ENCODE measurements at regions not wholly inside any gene's neighbourhood (a gene's known extent, or its start where the extent isn't known, plus 50 kb on each side); places are given as distances from the start of the nearest gene placed in this dataset.

- ChIA-PET CTCF (ENCODE audit: partially characterized antibody) (interaction anchor here (1.0 to 1.2 kb wide), 2 partner anchors 14 to 16 kb away, joined by 3 to 4 read pairs; no protein-coding TSS in a partner anchor), POLR2A (ENCODE audit: partially characterized antibody) (no interaction called here)
- no peaks in the 10 kb centered on the region for H3K79me1 ChIP-seq (ENCODE audit: low read depth, low read length)
- no peaks in the 10 kb centered on the region; a peak in 1 of 7 replicates for H3K4me1 ChIP-seq (replicated peaks in 1 of 4; ENCODE audit: control insufficient read depth in 3 of 4, insufficient read depth in 4 of 4, low read length in 3 of 4)
- no peak overlapping the region for H2BK15ac ChIP-seq (ENCODE audit: low read length)
- H3K9me3 ChIP-seq (ENCODE audit: insufficient read depth in 2 of 2, low read depth in 1 of 2, low read length in 1 of 2): no peaks in the 10 kb centered on the region
- no peak overlapping the region for H3K4me2 ChIP-seq (ENCODE audit: insufficient read depth in 1 of 2, low read depth in 2 of 2, low read length in 2 of 2)
- no peak overlapping the region for H3K4me3 ChIP-seq (ENCODE audit: extremely low read depth in 1 of 4, insufficient read depth in 2 of 4, low read depth in 3 of 4, low read length in 4 of 4)
- no peaks in the 10 kb centered on the region for H3K79me2 ChIP-seq (ENCODE audit: control insufficient read depth in 1 of 2, insufficient read depth in 2 of 2, low read length in 2 of 2)
- no peak overlapping the region for H3K23ac ChIP-seq (ENCODE audit: insufficient read length)
- no peaks in the 10 kb centered on the region for H3K23me2 ChIP-seq (ENCODE audit: low read depth, low read length)
- DNase-seq (ENCODE audit: low read depth in 1 of 2, low spot score in 2 of 2): no peak
- H2BK120ac ChIP-seq (replicated peaks; ENCODE audit: low read depth, low read length): no peak overlapping the region
- H3K9ac ChIP-seq (replicated peaks in 1 of 4; ENCODE audit: extremely low read depth in 1 of 4, low read depth in 3 of 4, low read length in 3 of 4): no peak overlapping the region
- H3K4ac ChIP-seq (replicated peaks; ENCODE audit: insufficient read length, low read depth, low read length): no peak overlapping the region
- H4K91ac ChIP-seq (replicated peaks; ENCODE audit: insufficient read length, low read length): no peak overlapping the region
- H3K18ac ChIP-seq (ENCODE audit: extremely low read depth, low read length): no peak overlapping the region
- no peak for FAIRE-seq
- H3K27ac ChIP-seq (ENCODE audit: low read depth, low read length): no peak overlapping the region
- H4K20me1 ChIP-seq (replicated peaks in 1 of 2; ENCODE audit: control insufficient read depth in 1 of 2, insufficient read depth in 2 of 2, low read length in 2 of 2): no peaks in the 10 kb centered on the region
- no peak overlapping the region for H4K8ac ChIP-seq (ENCODE audit: extremely low read depth, insufficient read depth, low read length)
- no peak overlapping the region for H2BK12ac ChIP-seq (ENCODE audit: low read depth, low read length)
- no peaks in the 10 kb centered on the region for H3K36me3 ChIP-seq (ENCODE audit: control insufficient read depth in 2 of 4, insufficient read depth in 4 of 4, low read length in 3 of 4)
- no peak overlapping the region for H4K5ac ChIP-seq (ENCODE audit: insufficient read length, low read depth, low read length)
- no peak overlapping the region for H2BK5ac ChIP-seq (ENCODE audit: low read depth, low read length)
- no peak overlapping the region for H3K56ac ChIP-seq (replicated peaks; ENCODE audit: insufficient read length, low read depth, low read length)
- no peak overlapping the region for H2BK20ac ChIP-seq (ENCODE audit: low read length)
- H2AFZ ChIP-seq (ENCODE audit: low read length): no peak overlapping the region
- H2AK5ac ChIP-seq (ENCODE audit: low read depth, low read length): no peak overlapping the region
- H3K27me3 ChIP-seq (replicated peaks in 1 of 4; ENCODE audit: control insufficient read depth in 3 of 4, extremely low read depth in 1 of 4, insufficient read depth in 3 of 4, low read length in 3 of 4): no peaks in the 10 kb centered on the region
- H3K14ac ChIP-seq (ENCODE audit: insufficient read length): no peak overlapping the region
- no peak for TF ChIP-seq HDAC6 (IDR thresholded peaks at IDR 0.05; ENCODE audit: low read depth, low read length)
- no peak for TF ChIP-seq EZH2 (IDR thresholded peaks at IDR 0.05; ENCODE audit: low read depth, low read length, severe bottlenecking)
- no peak for TF ChIP-seq CTBP2 (IDR thresholded peaks at IDR 0.05; ENCODE audit: borderline replicate concordance, insufficient read depth, insufficient read length, low read length)
- TF ChIP-seq ASH2L (IDR thresholded peaks at IDR 0.05; ENCODE audit: low read length): no peak
- no peak for TF ChIP-seq CEBPB (IDR thresholded peaks at IDR 0.05; ENCODE audit: low read depth, low read length)
Observed at GRCh38 chr3:22745321-22745720, 457.8 kb upstream of the UBE2E2 start.

Data from H1 (cell line).